Retinal pigment epithelial cell (primary cell): ENCODE measurements at regions not wholly inside any gene's neighbourhood (a gene's known extent, or its start where the extent isn't known, plus 50 kb on each side); places are given as distances from the start of the nearest gene placed in this dataset.

Experiments
- DNase-seq: peaks from one replicate; pipeline ENCODE4 v3.0.0-alpha.2; 2010; ENCODE audit warnings: low read depth
- H3K4me3 ChIP-seq: 2 replicates; pipeline ENCODE4 v1.5.1; 2011; ENCODE audit warnings: mild to moderate bottlenecking, low read length, control low read depth, moderate library complexity
- TF ChIP-seq, protein P1 (sequence below): conservative IDR thresholded peaks from 2 replicates; pipeline ENCODE4 v1.5.1; 2011; ENCODE audit warnings: low read depth, low read length, control low read depth, inconsistent platforms

DNA sequence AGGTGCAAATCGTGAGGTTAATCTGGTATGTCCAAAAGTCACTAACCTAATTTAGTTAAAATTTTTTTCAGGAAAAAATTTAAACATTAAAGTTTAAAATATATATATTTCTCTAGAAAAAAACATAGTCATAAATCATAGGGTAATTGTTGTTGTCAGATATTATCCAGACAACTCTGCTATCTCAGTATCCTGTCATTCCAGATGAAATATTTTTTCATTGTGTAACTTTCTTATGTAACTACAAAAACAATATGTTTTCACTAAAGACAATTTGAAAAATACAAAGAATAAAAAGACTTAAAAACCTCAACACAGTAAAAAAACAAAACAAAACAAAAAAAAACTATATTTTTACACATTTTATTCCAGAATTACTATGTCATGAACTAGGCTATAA is 57.6 kb downstream of the TENT5A start:
- TF ChIP-seq, protein P1, sequence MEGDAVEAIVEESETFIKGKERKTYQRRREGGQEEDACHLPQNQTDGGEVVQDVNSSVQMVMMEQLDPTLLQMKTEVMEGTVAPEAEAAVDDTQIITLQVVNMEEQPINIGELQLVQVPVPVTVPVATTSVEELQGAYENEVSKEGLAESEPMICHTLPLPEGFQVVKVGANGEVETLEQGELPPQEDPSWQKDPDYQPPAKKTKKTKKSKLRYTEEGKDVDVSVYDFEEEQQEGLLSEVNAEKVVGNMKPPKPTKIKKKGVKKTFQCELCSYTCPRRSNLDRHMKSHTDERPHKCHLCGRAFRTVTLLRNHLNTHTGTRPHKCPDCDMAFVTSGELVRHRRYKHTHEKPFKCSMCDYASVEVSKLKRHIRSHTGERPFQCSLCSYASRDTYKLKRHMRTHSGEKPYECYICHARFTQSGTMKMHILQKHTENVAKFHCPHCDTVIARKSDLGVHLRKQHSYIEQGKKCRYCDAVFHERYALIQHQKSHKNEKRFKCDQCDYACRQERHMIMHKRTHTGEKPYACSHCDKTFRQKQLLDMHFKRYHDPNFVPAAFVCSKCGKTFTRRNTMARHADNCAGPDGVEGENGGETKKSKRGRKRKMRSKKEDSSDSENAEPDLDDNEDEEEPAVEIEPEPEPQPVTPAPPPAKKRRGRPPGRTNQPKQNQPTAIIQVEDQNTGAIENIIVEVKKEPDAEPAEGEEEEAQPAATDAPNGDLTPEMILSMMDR: no peak
- no peak overlapping the region for H3K4me3 ChIP-seq
- no peak for DNase-seq

DNA sequence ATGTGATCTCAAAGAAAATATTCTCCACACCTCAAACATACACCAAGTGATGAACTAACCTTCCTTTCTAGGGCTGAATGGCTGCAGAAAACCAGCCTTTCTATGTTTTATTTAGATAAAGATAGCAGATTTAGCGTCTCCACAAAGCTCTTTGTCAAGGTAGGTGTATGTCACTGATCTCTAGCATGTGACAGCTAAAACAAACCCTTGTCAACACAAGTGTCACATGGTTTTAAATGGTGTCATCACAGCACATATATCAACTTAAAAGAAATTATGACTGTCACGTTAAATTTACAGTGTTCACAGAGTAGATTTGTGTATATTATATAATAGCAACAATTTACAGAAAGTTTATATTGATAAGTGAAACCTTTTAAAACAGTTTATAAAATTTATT is 58.3 kb downstream of the TENT5A start:
- DNase-seq: no peak
- no peak overlapping the region for H3K4me3 ChIP-seq
- TF ChIP-seq, protein P1: no peak

DNA sequence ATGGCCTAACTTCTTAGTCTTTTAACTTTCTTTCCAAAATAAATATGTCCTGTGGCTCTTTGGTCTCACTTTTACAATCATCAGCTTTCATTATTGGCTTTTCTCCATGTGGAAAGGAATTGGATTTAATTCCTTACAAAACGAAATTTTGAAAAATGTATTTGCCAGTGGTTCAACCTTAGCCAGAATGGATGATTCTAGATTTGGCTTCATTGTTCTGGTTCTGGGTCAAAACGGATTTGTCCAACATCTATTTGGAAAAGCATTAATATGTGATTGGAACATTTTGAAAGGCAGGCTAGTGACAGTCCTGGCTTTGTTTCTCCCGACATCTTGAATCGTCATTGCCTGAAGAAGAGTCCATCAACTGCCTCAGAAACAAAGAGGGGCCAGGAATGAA is 59.2 kb downstream of the TENT5A start:
- TF ChIP-seq, protein P1: no peak
- no peak overlapping the region for H3K4me3 ChIP-seq
- no peak for DNase-seq

DNA sequence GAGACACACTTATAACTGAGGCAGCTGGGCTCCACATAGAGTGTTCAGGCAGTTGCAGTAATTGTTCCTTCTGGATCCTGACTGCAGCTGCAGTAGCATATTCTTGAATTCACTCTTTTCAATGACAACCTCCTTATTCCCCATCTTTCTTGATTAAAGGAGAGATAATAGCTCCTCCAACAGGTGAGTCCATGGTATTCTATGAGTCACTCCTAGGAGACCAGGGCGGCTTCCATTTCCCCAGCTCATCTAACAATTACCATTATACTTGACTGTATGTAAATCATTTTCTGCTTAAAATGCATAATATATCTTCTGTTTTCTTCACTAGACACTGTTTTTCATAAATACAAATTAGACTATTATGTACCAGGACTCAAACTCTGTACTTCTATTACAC is 62.4 kb downstream of the TENT5A start:
- H3K4me3 ChIP-seq: no peak overlapping the region
- DNase-seq: no peak
- TF ChIP-seq, protein P1: no peak

DNA sequence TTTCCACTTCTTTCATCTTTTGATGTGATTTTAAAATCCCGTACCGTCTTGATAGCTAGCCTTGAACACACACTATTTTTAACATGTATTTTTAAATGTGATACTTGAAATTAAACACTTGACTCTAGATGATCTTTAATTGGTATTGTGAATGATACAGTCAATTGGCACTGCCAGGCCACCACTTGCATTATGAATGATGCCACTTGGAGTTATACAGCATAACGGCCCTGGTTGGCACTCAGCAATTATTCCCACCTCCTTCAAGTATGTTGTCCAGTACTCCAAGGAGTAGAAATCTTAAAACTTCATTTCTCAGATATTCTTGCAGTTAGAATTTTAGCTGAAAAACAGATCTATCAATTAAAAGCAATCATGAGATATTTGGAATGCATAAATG is 62.9 kb downstream of the TENT5A start:
- no peak for DNase-seq
- TF ChIP-seq, protein P1: no peak

DNA sequence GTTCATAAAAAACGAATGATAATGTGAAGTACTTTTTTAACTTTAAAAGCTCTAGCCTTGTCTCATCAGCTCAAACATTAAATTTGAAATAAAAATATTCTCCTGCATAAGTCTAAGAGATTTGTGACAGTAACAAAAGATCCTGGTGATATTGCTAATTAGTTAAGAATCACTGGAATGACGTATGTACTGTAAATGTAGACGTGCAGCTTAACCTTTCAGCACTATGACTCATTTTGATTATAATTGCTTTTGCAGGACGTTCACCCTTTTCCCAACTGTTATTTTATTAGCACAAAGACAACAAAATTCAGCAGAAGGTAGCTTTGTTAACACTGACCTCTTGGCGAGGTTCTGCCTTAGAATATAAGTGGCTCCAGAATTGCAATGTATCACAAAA is 68.6 kb downstream of the TENT5A start:
- peak; percentile 96 for DNase-seq
- H3K4me3 ChIP-seq: no peak overlapping the region
- TF ChIP-seq, protein P1: no peak

More for the DNA sequence above, 62.9 kb downstream of the TENT5A start:
- H3K4me3 ChIP-seq: no peak overlapping the region

DNA sequence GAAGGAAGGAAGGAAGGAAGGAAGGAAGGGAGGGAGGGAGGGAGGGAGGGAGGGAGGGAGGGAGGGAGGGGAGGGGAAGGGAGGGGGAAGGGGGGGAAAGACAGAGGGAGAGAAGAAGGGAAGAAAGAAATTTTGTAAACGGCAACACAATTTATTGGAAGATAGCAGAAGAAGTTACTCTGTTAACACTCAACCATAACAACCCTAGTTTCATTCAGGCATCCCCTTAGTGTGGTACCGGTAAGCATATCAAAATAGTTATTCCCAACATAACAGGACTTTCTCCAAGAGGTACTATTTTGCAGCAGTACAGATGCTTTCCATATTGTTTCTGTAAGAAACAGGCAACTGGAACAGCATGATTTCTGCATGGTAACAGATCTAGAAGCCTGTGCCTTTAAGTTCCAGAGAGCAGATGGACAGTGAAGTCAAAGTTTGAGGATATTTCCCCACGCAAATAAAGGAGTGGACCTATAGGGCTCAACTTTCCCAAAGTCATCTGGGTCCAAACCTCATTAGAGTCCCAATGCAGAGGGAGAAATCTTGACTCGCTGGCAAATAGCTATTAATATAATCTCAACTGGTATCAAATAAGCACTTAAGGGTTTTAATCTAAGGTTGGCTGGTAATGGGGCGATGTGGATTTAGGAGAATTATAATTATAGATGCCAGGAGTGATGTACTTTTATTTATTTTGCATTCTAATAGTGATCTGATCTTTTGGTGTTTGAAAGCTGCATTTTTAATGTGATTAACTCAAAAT is 69.4 kb downstream of the TENT5A start:
- no peak overlapping the region for H3K4me3 ChIP-seq
- DNase-seq: peak; percentile 86
- TF ChIP-seq, protein P1: no peak
